OCI-LY7 (cell line): ENCODE measurements at regions not wholly inside any gene's neighbourhood (a gene's known extent, or its start where the extent isn't known, plus 50 kb on each side); places are given as distances from the start of the nearest gene placed in this dataset.

Experiments used
- BruUV-seq: library from RNA; stranded (reverse); fragments of 400-500 nt; replicated peaks from 2 replicates; lab custom pipeline; 2021; lab: Mats Ljungman, UMichigan
- CTCF ChIA-PET: fragments of 300-600 bp; sonication (Branson Sonifier 250); formaldehyde crosslinking; loops from one replicate; lab custom pipeline; 2022; ENCODE audit warnings: antibody characterized with exemption; ENCODE audit not compliant: unreplicated experiment; lab: Charles Lee
- POLR2A ChIA-PET: fragments of 300-600 bp; sonication (Branson Sonifier 250); formaldehyde crosslinking; loops from one replicate; lab custom pipeline; 2022; ENCODE audit warnings: antibody characterized with exemption; lab: Charles Lee
- DNase-seq: peaks from one replicate; pipeline ENCODE4 v3.0.0-alpha.2; 2015; ENCODE audit warnings: low spot score
- H2AFZ ChIP-seq: fragments of 200-600 bp; sonication (generic), shearing (Covaris generic); 2 replicates; pipeline ENCODE4 v1.6.1; 2014; ENCODE audit warnings: mild to moderate bottlenecking, antibody characterized with exemption, low read length, moderate library complexity
- H3K27ac ChIP-seq: fragments of 200-600 bp; sonication (generic); 2 replicates; pipeline ENCODE4 v1.5.1; 2014; ENCODE audit warnings: mixed run types, low read depth, mild to moderate bottlenecking, moderate library complexity, low read length, inconsistent platforms; ENCODE audit not compliant: poor library complexity, severe bottlenecking
- H3K36me3 ChIP-seq: fragments of 200-600 bp; sonication (generic); 2 replicates; pipeline ENCODE4 v1.6.1; 2014; ENCODE audit warnings: mild to moderate bottlenecking, antibody characterized with exemption, low read length, moderate library complexity, mixed read lengths; ENCODE audit not compliant: insufficient read depth
- H3K4me1 ChIP-seq: fragments of 200-600 bp; sonication (generic); 2 replicates; pipeline ENCODE4 v1.5.1; 2014; ENCODE audit warnings: mild to moderate bottlenecking, low read length; ENCODE audit not compliant: insufficient read depth, poor library complexity, severe bottlenecking
- H3K4me2 ChIP-seq: fragments of 200-600 bp; sonication (generic); 2 replicates; pipeline ENCODE4 v1.6.1; 2014; ENCODE audit warnings: mild to moderate bottlenecking, low read length
- H3K4me3 ChIP-seq: fragments of 200-600 bp; sonication (generic); 2 replicates; pipeline ENCODE4 v1.5.1; 2014; ENCODE audit warnings: mild to moderate bottlenecking, low read depth, low read length; ENCODE audit not compliant: poor library complexity, severe bottlenecking
- H3K79me2 ChIP-seq: fragments of 200-600 bp; sonication (generic); 2 replicates; pipeline ENCODE4 v1.6.1; 2016; ENCODE audit warnings: low read depth, mild to moderate bottlenecking, low read length, moderate library complexity, mixed read lengths; ENCODE audit not compliant: insufficient read depth
- H3K9me2 ChIP-seq: fragments of 200-600 bp; sonication (generic); 2 replicates; pipeline ENCODE4 v1.6.1; 2016; ENCODE audit warnings: mild to moderate bottlenecking, low read length, mixed read lengths; ENCODE audit not compliant: insufficient read depth
- H3K9me3 ChIP-seq: fragments of 200-600 bp; sonication (generic); 2 replicates; pipeline ENCODE4 v1.6.1; 2014; ENCODE audit warnings: mild to moderate bottlenecking, mixed run types, low read length, mixed read lengths
- H4K20me1 ChIP-seq: fragments of 200-600 bp; sonication (generic); 2 replicates; pipeline ENCODE4 v1.6.1; 2014; ENCODE audit warnings: mild to moderate bottlenecking, antibody characterized with exemption, low read length, moderate library complexity, mixed read lengths; ENCODE audit not compliant: insufficient read depth
- CTCF ChIP-seq: fragments of 200-600 bp; sonication (generic); conservative IDR thresholded peaks from 2 replicates; pipeline ENCODE4 v1.5.1; 2014; ENCODE audit warnings: mild to moderate bottlenecking, antibody characterized with exemption, low read length, moderate library complexity, mixed read lengths
- EZH2phosphoT487 ChIP-seq: fragments of 200-600 bp; sonication (generic); IDR thresholded peaks from 2 replicates; pipeline ENCODE4 v1.6.1; 2018; ENCODE audit warnings: low read depth, borderline replicate concordance, mild to moderate bottlenecking, mixed run types, antibody characterized with exemption, low read length, moderate library complexity, mixed read lengths
- intact Hi-C: fragments of 100-400 bp; cut with micrococcal nuclease; formaldehyde crosslinking; loops from one replicate; pipeline ENCODE4 v1.10.0; 2022; ENCODE audit not compliant: unreplicated experiment

- intact Hi-C loops, result no loop called here
- ChIA-PET POLR2A (interaction anchor here (0.6 kb wide), 2 partner anchors 861 to 1638 kb away, joined by 4 read pairs; no protein-coding TSS in a partner anchor), CTCF (no interaction called here)
- Histone ChIP-seq H3K27ac (no peak overlapping the region), H4K20me1 (no peaks in the 10 kb centered on the region), H3K9me3 (no peaks in the 10 kb centered on the region), H2AFZ (no peak overlapping the region), H3K36me3 (no peaks in the 10 kb centered on the region), H3K4me3 (no peak overlapping the region), H3K79me2 (no peaks in the 10 kb centered on the region), H3K4me1 (no peaks in the 10 kb centered on the region), H3K9me2 (no peaks in the 10 kb centered on the region), H3K4me2 (no peak overlapping the region)
- DNase-seq, result no peak
- TF ChIP-seq EZH2phosphoT487 (no peak), CTCF (no peak)
- no TSS peak for BruUV-seq
Measured at GRCh38 chr7:120165227-120165626, 107.7 kb upstream of the KCND2 start.

- POLR2A ChIA-PET, result no interaction called here
Measured at GRCh38 chr7:120168066-120168465, 104.9 kb upstream of the KCND2 start.

More at GRCh38 chr7:120168066-120168465, 104.9 kb upstream of the KCND2 start:
- intact Hi-C loops, result no loop called here
- Histone ChIP-seq H3K79me2 (no peaks in the 10 kb centered on the region), H3K4me3 (no peak overlapping the region), H3K36me3 (no peaks in the 10 kb centered on the region), H2AFZ (no peak overlapping the region), H3K4me2 (no peak overlapping the region), H3K9me3 (no peaks in the 10 kb centered on the region), H3K4me1 (no peaks in the 10 kb centered on the region), H3K27ac (no peak overlapping the region), H3K9me2 (no peaks in the 10 kb centered on the region), H4K20me1 (no peaks in the 10 kb centered on the region)
- CTCF ChIA-PET, result no interaction called here
- no peak for TF ChIP-seq EZH2phosphoT487
- TF ChIP-seq CTCF, result no peak
- BruUV-seq, result no TSS peak
- DNase-seq, result no peak
